Ishikawa (cell line): ENCODE measurements at regions not wholly inside any gene's neighbourhood (a gene's known extent, or its start where the extent isn't known, plus 50 kb on each side); places are given as distances from the start of the nearest gene placed in this dataset.

ENCODE experiments used
- CEBPB ChIP-seq: IDR thresholded peaks from 2 replicates; pipeline ENCODE4 v1.6.1; 2012
- CREB1 ChIP-seq: IDR thresholded peaks from 2 replicates; pipeline ENCODE4 v1.6.1; 2012; ENCODE audit warnings: low read depth
- EGR1 ChIP-seq: IDR thresholded peaks from 2 replicates; pipeline ENCODE4 v1.6.1; 2012
- EP300 ChIP-seq: IDR thresholded peaks from 2 replicates; pipeline ENCODE4 v1.6.1; 2012; ENCODE audit warnings: borderline replicate concordance
- FOXM1 ChIP-seq: IDR thresholded peaks from 2 replicates; pipeline ENCODE4 v1.6.1; 2012; ENCODE audit warnings: low read depth, borderline replicate concordance
- NFIC ChIP-seq: IDR thresholded peaks from 2 replicates; pipeline ENCODE4 v1.6.1; 2012
- RAD21 ChIP-seq: IDR thresholded peaks from 2 replicates; pipeline ENCODE4 v1.6.1; 2012; ENCODE audit warnings: low read depth
- REST ChIP-seq: IDR thresholded peaks from 2 replicates; pipeline ENCODE4 v1.6.1; 2012; ENCODE audit warnings: low read depth, mild to moderate bottlenecking
- TAF1 ChIP-seq: IDR thresholded peaks from 2 replicates; pipeline ENCODE4 v1.6.1; 2012; ENCODE audit warnings: low read depth, mild to moderate bottlenecking
- TCF12 ChIP-seq: IDR thresholded peaks from 2 replicates; pipeline ENCODE4 v1.6.1; 2012; ENCODE audit warnings: low read depth
- TEAD4 ChIP-seq: IDR thresholded peaks from 2 replicates; pipeline ENCODE4 v1.6.1; 2012
- USF1 ChIP-seq: IDR thresholded peaks from 2 replicates; pipeline ENCODE4 v1.6.1; 2012
- YY1 ChIP-seq: IDR thresholded peaks from 2 replicates; pipeline ENCODE4 v1.6.1; 2012; ENCODE audit warnings: low read depth
- ZBTB7A ChIP-seq: IDR thresholded peaks from 2 replicates; pipeline ENCODE4 v1.6.1; 2012; ENCODE audit warnings: low read depth
- TF ChIP-seq, protein P1 (sequence below): IDR thresholded peaks from 2 replicates; pipeline ENCODE4 v1.6.1; 2012

DNA sequence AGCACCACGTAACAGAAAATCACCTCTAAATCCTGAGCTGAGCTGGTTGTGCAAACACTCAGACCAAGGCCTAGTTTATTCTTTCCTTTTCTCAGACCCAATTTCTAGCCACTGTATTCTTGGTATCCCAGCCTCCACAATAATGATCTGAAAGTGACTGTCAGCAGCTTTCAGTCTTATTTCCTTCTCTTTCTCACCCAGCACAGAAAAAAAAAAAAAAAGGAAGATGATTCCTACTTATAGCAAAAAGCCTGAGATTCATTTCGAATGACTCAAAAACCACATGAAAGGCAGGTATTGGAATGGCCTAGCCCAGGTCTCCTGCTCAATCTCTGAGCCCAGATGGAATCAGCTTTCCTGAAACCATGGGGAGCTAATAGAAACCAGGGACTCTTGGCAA lies 298.6 kb upstream of the PPFIA2 start:
- TF ChIP-seq CEBPB (no peak), EP300 (no peak), TAF1 (no peak), RAD21 (no peak), ZBTB7A (no peak), CREB1 (no peak), NFIC (no peak), EGR1 (no peak), TEAD4 (no peak), TCF12 (no peak), FOXM1 (no peak), REST (no peak), YY1 (no peak), USF1 (no peak)
- TF ChIP-seq, protein P1, sequence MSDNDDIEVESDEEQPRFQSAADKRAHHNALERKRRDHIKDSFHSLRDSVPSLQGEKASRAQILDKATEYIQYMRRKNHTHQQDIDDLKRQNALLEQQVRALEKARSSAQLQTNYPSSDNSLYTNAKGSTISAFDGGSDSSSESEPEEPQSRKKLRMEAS: no peak

GRCh38 chr12:82055391-82055790 lies 296.2 kb upstream of the PPFIA2 start:
- TF ChIP-seq YY1: no peak

DNA sequence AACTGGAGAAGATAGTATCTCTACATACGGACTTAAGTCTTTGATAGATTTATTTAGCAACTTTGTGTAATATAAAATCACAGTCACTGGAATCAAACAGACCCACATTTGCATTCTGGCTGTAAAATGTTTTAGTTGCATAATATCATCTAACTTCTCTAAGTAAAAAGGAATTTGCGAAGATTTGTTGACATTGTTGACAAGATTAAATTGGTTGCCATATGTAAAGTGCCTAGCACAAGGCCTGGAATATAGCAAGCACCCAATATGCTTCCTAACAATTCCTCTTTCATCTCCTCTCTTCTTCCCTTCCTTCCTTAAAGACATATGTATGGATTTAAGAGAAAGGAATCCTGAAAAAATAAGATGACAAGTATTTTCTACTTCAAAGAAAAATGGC lies 295.4 kb upstream of the PPFIA2 start:
- TF ChIP-seq NFIC (no peak), TCF12 (no peak), FOXM1 (no peak), ZBTB7A (no peak), TEAD4 (no peak), CREB1 (no peak), REST (no peak)

DNA sequence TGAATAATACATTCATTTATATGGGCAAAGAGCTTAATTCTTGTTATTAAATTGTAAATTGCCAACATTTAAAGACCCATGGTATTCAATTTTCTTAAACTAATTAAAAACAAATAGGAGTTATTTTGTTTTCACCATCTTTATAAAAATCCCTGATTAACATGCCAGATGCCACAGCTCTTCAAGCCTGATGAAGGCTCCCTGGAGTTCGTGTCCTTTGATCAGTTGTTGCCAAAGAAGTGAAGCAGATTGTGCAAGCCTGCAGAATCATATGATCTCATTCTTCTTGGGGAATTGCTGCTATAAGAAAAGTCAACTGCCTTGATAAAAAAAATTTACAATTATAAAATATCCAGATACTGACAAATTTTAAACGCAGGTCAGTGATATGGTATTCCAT lies 288.3 kb upstream of the PPFIA2 start:
- TF ChIP-seq EGR1 (no peak), EP300 (no peak), TCF12 (no peak), CREB1 (no peak), CEBPB (no peak), YY1 (no peak), RAD21 (no peak), ZBTB7A (no peak), USF1 (no peak), NFIC (no peak), TAF1 (no peak), REST (no peak), FOXM1 (no peak), TEAD4 (no peak)
- TF ChIP-seq, protein P1: no peak

DNA sequence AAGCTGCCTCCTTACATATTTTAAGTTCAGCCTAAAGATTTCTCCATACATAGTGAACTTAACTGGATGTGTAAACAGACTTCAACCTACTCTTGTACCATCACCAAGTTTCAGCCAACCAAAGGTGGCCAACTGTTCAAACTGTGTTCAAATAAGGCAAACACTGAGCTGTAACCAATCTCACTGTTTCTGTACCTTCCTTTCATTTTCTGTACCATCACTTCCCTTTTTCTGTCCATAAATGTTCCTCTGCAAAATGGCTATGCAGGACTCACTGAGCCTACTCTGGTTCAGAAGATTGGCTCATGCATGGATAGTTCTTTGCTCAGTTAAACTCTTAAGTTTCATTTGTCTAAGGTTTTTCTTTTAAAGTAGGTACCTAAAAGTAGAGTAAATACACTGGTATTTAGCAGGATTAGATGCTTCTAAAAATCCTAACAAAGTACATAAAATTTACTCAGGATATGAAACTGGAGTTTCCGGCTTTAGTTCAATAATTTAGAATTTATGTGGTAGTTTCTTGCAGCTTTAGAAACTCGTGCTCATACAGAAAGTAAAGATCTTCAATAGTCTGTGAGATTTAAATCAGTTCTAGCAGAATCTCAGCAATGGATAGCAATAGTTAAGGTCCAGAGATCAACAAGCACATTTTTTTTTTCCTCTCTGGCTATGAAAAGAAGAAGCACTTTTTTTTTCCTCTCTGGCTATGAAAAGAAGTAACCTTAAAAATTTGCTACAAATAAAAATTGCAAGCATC lies 282.0 kb upstream of the PPFIA2 start:
- TF ChIP-seq CREB1 (no peak), EGR1 (no peak), USF1 (no peak), TCF12 (no peak), TEAD4 (no peak), ZBTB7A (no peak), CEBPB (no peak), NFIC (no peak), REST (no peak), FOXM1 (no peak), EP300 (no peak), TAF1 (no peak), YY1 (no peak), RAD21 (no peak)
- TF ChIP-seq, protein P1: no peak
